ENCODE measurements at regions not wholly inside any gene's neighbourhood (a gene's known extent, or its start where the extent isn't known, plus 50 kb on each side); places are given as distances from the start of the nearest gene placed in this dataset.

DNA sequence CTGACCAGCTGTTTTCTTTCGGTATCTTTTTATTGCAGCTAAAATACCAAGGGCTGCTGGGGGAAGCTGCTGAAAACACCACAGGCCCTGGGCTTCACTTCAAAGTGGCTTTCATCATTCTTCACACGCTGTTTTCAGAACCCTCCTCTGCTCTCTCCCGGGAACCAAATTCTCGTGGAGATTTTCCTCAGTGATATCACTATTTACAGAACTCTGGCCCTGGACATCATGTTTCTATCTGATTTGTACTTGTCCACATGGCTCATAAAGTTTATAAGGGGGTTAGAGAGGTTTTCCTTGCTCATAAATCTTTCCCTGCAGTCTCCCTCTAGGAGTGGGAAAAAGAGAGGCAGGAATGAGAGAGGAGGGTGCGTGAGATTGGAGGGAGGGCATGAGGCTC lies 177.4 kb upstream of the NPVF start:
- TF ChIP-seq GATA1 (IDR thresholded peaks at IDR 0.05; ENCODE audit: low read depth, low read length) (no peak), POLR2A (IDR thresholded peaks at IDR 0.05; ENCODE audit: low read length) (no peak)
- DNase-seq = no peak

- TF ChIP-seq GATA1 (IDR thresholded peaks at IDR 0.05; ENCODE audit: low read depth, low read length) (no peak), POLR2A (IDR thresholded peaks at IDR 0.05; ENCODE audit: low read length) (no peak)
- DNase-seq = no peak
These were observed 178.8 kb upstream of the NPVF start for GRCh38 chr7:25407053-25407452.

DNA sequence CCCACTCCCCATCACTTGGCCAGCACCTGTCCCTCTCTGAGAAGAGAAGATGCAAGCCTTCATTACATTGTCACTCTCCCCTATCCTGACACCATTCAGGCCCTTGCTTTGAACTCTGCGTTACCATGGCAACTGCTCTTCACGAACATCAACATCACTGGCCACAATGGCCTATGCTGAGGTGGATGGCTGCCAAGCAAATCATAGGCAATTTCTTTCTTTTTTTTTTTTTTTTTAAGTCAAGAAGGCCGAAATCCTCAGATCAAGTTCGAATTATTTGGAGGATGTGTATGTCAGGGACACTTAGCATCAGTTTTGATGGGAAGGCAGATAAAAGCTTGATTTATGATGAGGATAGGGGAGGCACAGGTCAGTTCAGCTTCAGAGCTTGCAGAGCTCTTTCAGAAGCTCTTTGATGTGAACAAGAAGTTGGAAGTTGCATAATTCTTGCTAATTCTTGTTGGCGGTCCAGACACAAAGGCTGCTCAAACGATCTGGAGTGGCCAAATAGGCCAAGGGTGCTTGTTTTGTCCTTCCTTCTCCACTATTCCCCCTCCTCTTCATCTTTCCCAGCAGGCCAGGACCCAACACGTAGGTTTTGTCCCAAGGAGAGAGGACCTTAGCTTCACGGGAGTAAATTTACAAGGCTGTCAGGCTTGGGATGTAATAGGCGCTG lies 179.9 kb upstream of the NPVF start:
- no peak for TF ChIP-seq POLR2A (IDR thresholded peaks at IDR 0.05; ENCODE audit: low read length)
- no peak for TF ChIP-seq GATA1 (IDR thresholded peaks at IDR 0.05; ENCODE audit: low read depth, low read length)
- no peak for DNase-seq

GRCh38 chr7:25408876-25409275 lies 180.6 kb upstream of the NPVF start:
- DNase-seq = no peak
- no peak for TF ChIP-seq POLR2A (IDR thresholded peaks at IDR 0.05; ENCODE audit: low read length)
- TF ChIP-seq GATA1 (IDR thresholded peaks at IDR 0.05; ENCODE audit: low read depth, low read length) = no peak

DNA sequence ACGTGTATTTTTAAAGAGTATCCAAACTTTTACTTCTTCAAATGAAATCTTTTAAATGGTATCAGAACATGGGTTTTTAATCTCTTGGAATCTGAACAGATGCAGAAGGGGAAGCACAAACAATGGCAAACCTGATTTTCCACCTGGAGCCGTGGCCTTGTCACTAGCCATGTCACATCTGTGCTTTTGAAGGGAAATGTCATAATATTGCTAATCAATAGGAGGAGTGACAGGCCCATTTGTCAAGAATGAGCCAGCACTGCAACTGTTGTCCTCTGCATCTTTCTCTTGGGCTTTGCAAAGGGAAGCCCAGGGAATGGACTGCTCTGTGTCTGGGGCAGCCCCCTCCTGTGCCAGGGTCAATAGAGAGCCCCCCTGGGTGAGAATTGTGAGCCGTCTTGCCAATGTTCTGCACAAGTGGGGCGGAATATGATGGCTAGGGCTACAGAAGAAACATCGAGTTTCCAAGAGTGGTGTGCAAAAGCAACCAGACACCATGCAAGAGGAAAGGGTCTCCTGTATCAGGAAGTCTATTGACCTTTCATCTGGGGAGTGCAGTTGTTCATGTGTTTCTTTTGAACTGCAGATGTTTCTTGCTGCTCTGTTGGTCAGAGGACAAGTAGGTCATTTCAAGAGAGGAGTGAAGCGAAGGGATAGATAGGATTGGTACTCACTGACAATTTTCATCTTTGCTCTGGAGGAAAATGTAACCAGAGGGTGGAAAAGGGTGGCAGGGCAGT lies 181.8 kb upstream of the NPVF start:
- DNase-seq = no peak
- no peak for TF ChIP-seq GATA1 (IDR thresholded peaks at IDR 0.05; ENCODE audit: low read depth, low read length)
- TF ChIP-seq POLR2A (IDR thresholded peaks at IDR 0.05; ENCODE audit: low read length) = no peak

- TF ChIP-seq GATA1 (IDR thresholded peaks at IDR 0.05; ENCODE audit: low read depth, low read length) (no peak), POLR2A (IDR thresholded peaks at IDR 0.05; ENCODE audit: low read length) (no peak)
- no peak for DNase-seq
These were observed 192.5 kb upstream of the NPVF start for GRCh38 chr7:25420771-25421170.

DNA sequence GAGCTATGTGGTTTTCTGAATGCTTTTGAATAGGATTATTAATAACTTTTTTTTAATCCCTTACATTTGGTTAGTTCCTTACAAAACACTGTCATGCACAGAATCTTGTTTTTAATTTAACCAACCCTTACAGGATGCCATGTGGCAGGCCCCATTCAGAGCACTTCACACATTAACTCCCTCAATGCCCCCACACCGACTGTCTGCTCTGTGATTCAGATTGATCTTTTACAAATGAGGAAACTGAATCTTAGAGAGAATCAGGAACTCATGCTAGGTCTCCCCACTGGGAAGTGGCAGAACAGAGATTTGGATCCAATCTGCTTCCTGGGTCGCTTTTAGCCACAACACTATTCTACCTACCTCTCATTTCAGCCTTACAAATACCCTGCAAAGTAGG lies 195.8 kb upstream of the NPVF start:
- DNase-seq = no peak
- TF ChIP-seq POLR2A (IDR thresholded peaks at IDR 0.05; ENCODE audit: low read length) = no peak
- no peak for TF ChIP-seq GATA1 (IDR thresholded peaks at IDR 0.05; ENCODE audit: low read depth, low read length)

DNA sequence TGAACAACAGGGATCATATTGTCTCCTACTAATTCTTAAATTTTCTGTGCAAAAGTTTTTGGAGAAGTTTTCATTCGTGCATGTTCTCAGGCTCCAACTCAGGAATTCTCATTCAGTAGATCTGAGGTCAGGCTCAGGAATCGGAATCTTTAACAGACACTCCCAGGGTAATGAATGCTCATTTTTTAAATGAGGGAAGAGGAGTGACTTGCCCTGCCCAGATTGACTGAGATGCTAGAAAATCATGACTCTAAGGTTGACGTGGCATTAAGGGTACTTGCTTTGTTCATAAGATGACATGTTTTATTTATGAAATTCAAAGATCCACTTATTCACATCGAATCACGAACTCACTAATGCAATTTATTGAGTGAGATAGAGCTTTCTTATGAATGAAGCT lies 196.6 kb upstream of the NPVF start:
- no peak for DNase-seq
- TF ChIP-seq POLR2A (IDR thresholded peaks at IDR 0.05; ENCODE audit: low read length) (no peak), GATA1 (IDR thresholded peaks at IDR 0.05; ENCODE audit: low read depth, low read length) (no peak)

GRCh38 chr7:25427721-25428120 lies 199.4 kb upstream of the NPVF start:
- TF ChIP-seq GATA1 (IDR thresholded peaks at IDR 0.05; ENCODE audit: low read depth, low read length) = no peak
- no peak for TF ChIP-seq POLR2A (IDR thresholded peaks at IDR 0.05; ENCODE audit: low read length)
- no peak for DNase-seq

- no peak for DNase-seq
- TF ChIP-seq POLR2A (IDR thresholded peaks at IDR 0.05; ENCODE audit: low read length) (no peak), GATA1 (IDR thresholded peaks at IDR 0.05; ENCODE audit: low read depth, low read length) (no peak)
These were observed 201.4 kb upstream of the NPVF start for GRCh38 chr7:25429731-25430130.

- DNase-seq = no peak
- TF ChIP-seq POLR2A (IDR thresholded peaks at IDR 0.05; ENCODE audit: low read length) (no peak), GATA1 (IDR thresholded peaks at IDR 0.05; ENCODE audit: low read depth, low read length) (no peak)
These were observed 202.1 kb upstream of the NPVF start for GRCh38 chr7:25430200-25430931.

DNA sequence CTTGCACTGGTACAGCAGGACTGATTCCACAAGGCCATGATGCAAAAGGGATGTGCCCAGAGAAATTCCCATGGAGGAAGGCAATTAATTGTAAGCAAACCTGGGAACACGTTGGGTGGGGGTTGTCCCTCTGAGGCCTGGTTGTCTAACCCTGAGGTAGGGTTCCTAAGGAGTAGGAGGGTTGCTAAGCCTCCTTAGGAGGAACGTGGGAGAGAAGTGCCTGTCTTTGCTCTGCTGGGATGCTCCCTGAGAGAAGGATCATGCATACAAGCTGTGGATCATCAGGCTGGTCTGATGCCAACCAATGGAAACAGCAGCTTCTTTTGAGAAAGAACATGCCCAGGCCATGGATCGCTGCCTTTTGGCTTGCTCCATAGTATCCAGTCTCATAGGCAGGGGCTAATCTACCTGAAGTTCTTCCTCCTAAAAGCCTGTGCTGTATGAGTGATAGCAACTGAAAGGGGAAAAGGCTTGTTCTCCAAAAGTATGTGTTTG lies 203.7 kb upstream of the NPVF start:
- DNase-seq = no peak

GRCh38 chr7:25432807-25433206 lies 204.5 kb upstream of the NPVF start:
- TF ChIP-seq GATA1 (IDR thresholded peaks at IDR 0.05; ENCODE audit: low read depth, low read length) (no peak), POLR2A (IDR thresholded peaks at IDR 0.05; ENCODE audit: low read length) (no peak)
- no peak for DNase-seq

More for the DNA sequence above, 203.7 kb upstream of the NPVF start:
- TF ChIP-seq GATA1 (IDR thresholded peaks at IDR 0.05; ENCODE audit: low read depth, low read length) = no peak
- TF ChIP-seq POLR2A (IDR thresholded peaks at IDR 0.05; ENCODE audit: low read length) = no peak

- TF ChIP-seq POLR2A (IDR thresholded peaks at IDR 0.05; ENCODE audit: low read length) (no peak), GATA1 (IDR thresholded peaks at IDR 0.05; ENCODE audit: low read depth, low read length) (no peak)
- DNase-seq = no peak
These were observed 208.1 kb upstream of the NPVF start for GRCh38 chr7:25436413-25436812.

Measured in erythroblast (primary cell).